ENCODE measurements at regions not wholly inside any gene's neighbourhood (a gene's known extent, or its start where the extent isn't known, plus 50 kb on each side); places are given as distances from the start of the nearest gene placed in this dataset.
A peak's percentile ranks its signal among the peaks of the same experiment; 100 is the strongest.

- H3K27ac ChIP-seq: no peak overlapping the region
- ATAC-seq (no peak), DNase-seq (no peak)
- 82% methylated on average over 2 of the region's 9 CpGs for WGBS (ENCODE audit: insufficient coverage, low coverage, low lambda C conversion rate, missing lambda C conversion rate)
- H3K36me3 ChIP-seq: no peaks in the 10 kb centered on the region
- intact Hi-C loops (cut with DNase I): no loop called here
- peaks cover 0 to 1% (median under 1%) of the 10 kb centered on the region in 4 donors for H3K4me1 ChIP-seq
- no peaks in the 10 kb centered on the region for H3K9me3 ChIP-seq
- no peak for TF ChIP-seq POLR2A (IDR thresholded peaks at IDR 0.05)
- TF ChIP-seq CTCF (IDR thresholded peaks at IDR 0.05): no peak
- no peaks in the 10 kb centered on the region for H3K27me3 ChIP-seq
- no peak overlapping the region for H3K4me3 ChIP-seq
Observed at GRCh38 chr2:217612920-217613319, 389.9 kb downstream of the TNS1 start.

- TF ChIP-seq POLR2A (IDR thresholded peaks at IDR 0.05) (no peak), CTCF (IDR thresholded peaks at IDR 0.05) (no peak)
- WGBS (ENCODE audit: insufficient coverage, low coverage, low lambda C conversion rate, missing lambda C conversion rate): 71% methylated on average over 3 of the region's 3 CpGs
- ATAC-seq: no peak
Observed at GRCh38 chr2:217612211-217612610, 390.6 kb downstream of the TNS1 start.

GRCh38 chr2:217611626-217612127, 391.1 kb downstream of the TNS1 start:
- no peak for ATAC-seq
- no CpG with 5 or more reads among the region's 5 CpGs for WGBS (ENCODE audit: insufficient coverage, low coverage, low lambda C conversion rate, missing lambda C conversion rate)
- H3K27ac ChIP-seq: no peak overlapping the region
- H3K9me3 ChIP-seq: no peaks in the 10 kb centered on the region
- intact Hi-C loops (cut with DNase I): no loop called here
- H3K4me1 ChIP-seq: no peaks in the 10 kb centered on the region
- TF ChIP-seq POLR2A (IDR thresholded peaks at IDR 0.05) (no peak), CTCF (IDR thresholded peaks at IDR 0.05) (no peak)
- no peak for DNase-seq
- no peak overlapping the region for H3K4me3 ChIP-seq
- H3K27me3 ChIP-seq: no peaks in the 10 kb centered on the region
- no peaks in the 10 kb centered on the region for H3K36me3 ChIP-seq

More at GRCh38 chr2:217612211-217612610, 390.6 kb downstream of the TNS1 start:
- no peaks in the 10 kb centered on the region for H3K4me1 ChIP-seq
- no peaks in the 10 kb centered on the region for H3K27me3 ChIP-seq
- DNase-seq: no peak
- no peaks in the 10 kb centered on the region for H3K36me3 ChIP-seq
- H3K9me3 ChIP-seq: no peaks in the 10 kb centered on the region
- no peak overlapping the region for H3K4me3 ChIP-seq
- no peak overlapping the region for H3K27ac ChIP-seq
- intact Hi-C loops (cut with DNase I): no loop called here

- 78% methylated on average over 1 of the region's 4 CpGs for WGBS (ENCODE audit: insufficient coverage, low coverage, low lambda C conversion rate, missing lambda C conversion rate)
- H3K36me3 ChIP-seq: no peaks in the 10 kb centered on the region
- H3K4me1 ChIP-seq: no peaks in the 10 kb centered on the region
- no peak overlapping the region for H3K27ac ChIP-seq
- DNase-seq (no peak), ATAC-seq (peak in 1 of 4 donors; percentile 16)
- H3K27me3 ChIP-seq: no peaks in the 10 kb centered on the region
- TF ChIP-seq POLR2A (IDR thresholded peaks at IDR 0.05) (no peak), CTCF (IDR thresholded peaks at IDR 0.05) (no peak)
- H3K9me3 ChIP-seq: no peaks in the 10 kb centered on the region
- intact Hi-C loops (cut with DNase I): no loop called here
- H3K4me3 ChIP-seq: no peak overlapping the region
Observed at GRCh38 chr2:217611056-217611455, 391.7 kb downstream of the TNS1 start.

- TF ChIP-seq POLR2A (IDR thresholded peaks at IDR 0.05): no peak
- no peak for TF ChIP-seq CTCF (IDR thresholded peaks at IDR 0.05)
- Histone ChIP-seq H3K36me3 (no peaks in the 10 kb centered on the region), H3K9me3 (no peaks in the 10 kb centered on the region), H3K27ac (no peak overlapping the region), H3K4me3 (no peak overlapping the region), H3K4me1 (no peaks in the 10 kb centered on the region), H3K27me3 (no peaks in the 10 kb centered on the region)
- peak in 2 of 4 donors; percentile 80 to 92 for ATAC-seq
- DNase-seq: peak in 1 of 3 donors; percentile 58
- intact Hi-C loops (cut with DNase I): no loop called here
- WGBS (ENCODE audit: insufficient coverage, low coverage, low lambda C conversion rate, missing lambda C conversion rate): 29% methylated on average over 1 of the region's 6 CpGs
Observed at GRCh38 chr2:217610401-217610814, 392.4 kb downstream of the TNS1 start.
